Keratinocyte (primary cell): ENCODE measurements at regions not wholly inside any gene's neighbourhood (a gene's known extent, or its start where the extent isn't known, plus 50 kb on each side); places are given as distances from the start of the nearest gene placed in this dataset.

Experiments
- DNase-seq: peaks from one replicate; pipeline ENCODE4 v3.0.0-alpha.2; 2011; ENCODE audit warnings: low read depth, missing footprints, low spot score
- FAIRE-seq: peaks from 2 replicates; lab custom pipeline; 2011; peaks lifted over from hg19 to GRCh38; lab: Jason Lieb, UNC
- H2AFZ ChIP-seq: 2 replicates; pipeline ENCODE4 v1.6.0; 2012; ENCODE audit warnings: low read length, control low read depth, inconsistent platforms; ENCODE audit not compliant: control insufficient read depth
- H3K27ac ChIP-seq: 2 replicates; pipeline ENCODE4 v1.5.1; 2011; ENCODE audit warnings: low read length; ENCODE audit not compliant: control insufficient read depth, insufficient read depth
- H3K27me3 ChIP-seq: 3 replicates; pipeline ENCODE4 v1.6.0; 2011; ENCODE audit warnings: low read length; ENCODE audit not compliant: control insufficient read depth, insufficient read depth; ENCODE audit errors: extremely low read depth
- H3K36me3 ChIP-seq, 2 experiments: 2 replicates in 1 of 2; 3 replicates in 1 of 2; pipeline ENCODE4 v1.5.1; 2011; ENCODE audit warnings: low read length in 2 of 2, mild to moderate bottlenecking in 1 of 2; ENCODE audit not compliant: control insufficient read depth in 2 of 2, insufficient read depth in 2 of 2; ENCODE audit errors: extremely low read depth in 1 of 2
- H3K4me1 ChIP-seq: 3 replicates; pipeline ENCODE4 v1.5.1; 2011; ENCODE audit warnings: low read length; ENCODE audit not compliant: control insufficient read depth, insufficient read depth; ENCODE audit errors: extremely low read depth
- H3K4me2 ChIP-seq: 3 replicates; pipeline ENCODE4 v1.6.0; 2011; ENCODE audit warnings: low read depth, low read length; ENCODE audit not compliant: control insufficient read depth, insufficient read depth; ENCODE audit errors: extremely low read depth
- H3K4me3 ChIP-seq, 3 experiments: fragments of 200-600 bp in 1 of 3; sonication (generic) in 1 of 3; 2 replicates in 2 of 3; 3 replicates in 1 of 3; pipeline ENCODE4 v1.5.1; 2011 to 2016; ENCODE audit warnings: low read length in 3 of 3, mild to moderate bottlenecking in 3 of 3, control low read depth in 2 of 3, inconsistent platforms in 1 of 3, low read depth in 1 of 3, mixed read lengths in 1 of 3, mixed run types in 1 of 3, moderate library complexity in 1 of 3; ENCODE audit not compliant: control insufficient read depth in 2 of 3, insufficient read depth in 2 of 3; ENCODE audit errors: extremely low read depth in 1 of 3
- H3K79me2 ChIP-seq: 2 replicates; pipeline ENCODE4 v1.6.0; 2012; ENCODE audit warnings: low read length; ENCODE audit not compliant: control insufficient read depth, insufficient read depth
- H3K9ac ChIP-seq: 3 replicates; pipeline ENCODE4 v1.6.0; 2011; ENCODE audit warnings: low read length; ENCODE audit not compliant: control insufficient read depth, insufficient read depth; ENCODE audit errors: extremely low read depth
- H3K9me1 ChIP-seq: 3 replicates; pipeline ENCODE4 v1.6.0; 2011; ENCODE audit warnings: low read length; ENCODE audit not compliant: control insufficient read depth, insufficient read depth; ENCODE audit errors: extremely low read depth
- H3K9me3 ChIP-seq: 2 replicates; pipeline ENCODE4 v1.5.1; 2012; ENCODE audit warnings: low read depth, low read length; ENCODE audit not compliant: control insufficient read depth
- H4K20me1 ChIP-seq: 3 replicates; pipeline ENCODE4 v1.6.0; 2011; ENCODE audit warnings: low read length; ENCODE audit not compliant: control insufficient read depth, insufficient read depth; ENCODE audit errors: extremely low read depth
- EZH2 ChIP-seq: IDR thresholded peaks from one replicate; pipeline ENCODE4 v1.6.1; 2012; ENCODE audit warnings: inconsistent platforms, mild to moderate bottlenecking, low read length, moderate library complexity
- dilution Hi-C: fragments of 300-500 bp; cut with MboI; formaldehyde crosslinking; loops from one replicate; pipeline ENCODE4 v1.7.0; 2020; ENCODE audit warnings: low sequenced_read_pairs; ENCODE audit not compliant: extremely low pct_ligation_motif_present
- TF ChIP-seq, protein P1 (sequence below), 3 experiments: IDR thresholded peaks in 1 of 3; conservative IDR thresholded peaks in 1 of 3; optimal IDR thresholded peaks in 1 of 3; 2 replicates in 2 of 3; 3 replicates in 1 of 3; pipeline versions ENCODE3 to v1.5.1; 2011; ENCODE audit warnings: low read length in 3 of 3, mild to moderate bottlenecking in 3 of 3, moderate library complexity in 2 of 3, control low read depth in 1 of 3, inconsistent platforms in 1 of 3; ENCODE audit not compliant: insufficient read depth in 2 of 3; ENCODE audit errors: extremely low read depth in 1 of 3

DNA sequence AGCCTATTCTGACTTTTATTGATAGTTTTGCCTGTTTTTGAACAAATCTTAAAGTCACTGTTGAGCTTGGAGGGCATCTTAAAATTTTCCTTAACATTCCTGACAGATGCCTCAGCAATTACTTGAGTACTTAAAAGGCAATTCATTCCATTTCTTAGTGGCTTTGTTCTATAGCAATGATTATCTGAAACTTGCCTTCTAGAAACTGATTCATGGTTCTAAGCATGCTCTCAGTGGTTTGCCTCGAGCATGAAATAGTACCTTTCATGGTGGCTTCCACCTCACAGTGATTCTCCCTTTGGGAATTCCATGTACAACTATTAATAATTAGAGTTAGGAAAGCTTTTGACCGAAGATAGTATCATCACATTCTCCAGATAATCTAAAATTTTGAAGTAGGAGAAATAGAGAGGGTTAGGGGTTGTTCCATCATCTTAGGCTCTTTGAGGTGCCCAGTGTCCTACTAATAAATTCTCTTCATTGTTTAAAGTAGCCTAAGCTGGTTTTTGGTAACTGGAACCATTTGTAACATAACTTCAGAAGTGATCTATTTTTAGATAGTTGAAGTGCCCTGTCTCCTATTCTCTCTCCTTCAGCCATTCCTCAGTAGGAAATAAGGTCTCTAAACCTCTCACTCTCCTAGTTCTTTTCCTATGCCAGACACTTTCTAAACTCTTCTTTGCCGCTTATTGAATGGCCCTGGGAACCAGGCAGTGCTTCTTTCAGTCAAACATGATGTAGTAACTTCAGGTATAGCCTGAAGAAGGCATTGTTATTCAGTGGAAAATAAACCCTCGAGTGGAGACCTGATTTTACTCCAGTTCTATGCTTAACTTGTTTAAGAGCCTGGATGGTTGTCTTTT is 156.1 kb downstream of the HAUS1 start:
- DNase-seq (no peak), FAIRE-seq (peak; percentile 96)
- H3K4me1 ChIP-seq, result peaks cover 50% of the 10 kb centered on the region
- H3K4me2 ChIP-seq, result peak overlapping the region; percentile 73
- peaks cover 43% of the 10 kb centered on the region for H3K79me2 ChIP-seq
- peak overlapping the region; percentile 62 for H3K9ac ChIP-seq
- peaks cover 2 to 11% of the 10 kb centered on the region in 2 experiments for H3K36me3 ChIP-seq
- H4K20me1 ChIP-seq, result no peaks in the 10 kb centered on the region
- H3K4me3 ChIP-seq, result no peak overlapping the region
- no peaks in the 10 kb centered on the region for H3K27me3 ChIP-seq
- H3K9me3 ChIP-seq, result no peaks in the 10 kb centered on the region
- TF ChIP-seq EZH2, result no peak
- TF ChIP-seq, protein P1, sequence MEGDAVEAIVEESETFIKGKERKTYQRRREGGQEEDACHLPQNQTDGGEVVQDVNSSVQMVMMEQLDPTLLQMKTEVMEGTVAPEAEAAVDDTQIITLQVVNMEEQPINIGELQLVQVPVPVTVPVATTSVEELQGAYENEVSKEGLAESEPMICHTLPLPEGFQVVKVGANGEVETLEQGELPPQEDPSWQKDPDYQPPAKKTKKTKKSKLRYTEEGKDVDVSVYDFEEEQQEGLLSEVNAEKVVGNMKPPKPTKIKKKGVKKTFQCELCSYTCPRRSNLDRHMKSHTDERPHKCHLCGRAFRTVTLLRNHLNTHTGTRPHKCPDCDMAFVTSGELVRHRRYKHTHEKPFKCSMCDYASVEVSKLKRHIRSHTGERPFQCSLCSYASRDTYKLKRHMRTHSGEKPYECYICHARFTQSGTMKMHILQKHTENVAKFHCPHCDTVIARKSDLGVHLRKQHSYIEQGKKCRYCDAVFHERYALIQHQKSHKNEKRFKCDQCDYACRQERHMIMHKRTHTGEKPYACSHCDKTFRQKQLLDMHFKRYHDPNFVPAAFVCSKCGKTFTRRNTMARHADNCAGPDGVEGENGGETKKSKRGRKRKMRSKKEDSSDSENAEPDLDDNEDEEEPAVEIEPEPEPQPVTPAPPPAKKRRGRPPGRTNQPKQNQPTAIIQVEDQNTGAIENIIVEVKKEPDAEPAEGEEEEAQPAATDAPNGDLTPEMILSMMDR (optimal IDR thresholded peaks at IDR 0.05 in 1 of 3, IDR thresholded peaks at IDR 0.05 in 1 of 3, conservative IDR thresholded peaks at IDR 0.05 in 1 of 3; ENCODE audit: extremely low read depth in 1 of 3, insufficient read depth in 2 of 3, low read length in 3 of 3), result no peak
- H3K27ac ChIP-seq, result peak overlapping the region; percentile 86
- dilution Hi-C loops, result no loop called here
- H3K9me1 ChIP-seq, result no peaks in the 10 kb centered on the region
- no peak overlapping the region for H2AFZ ChIP-seq

DNA sequence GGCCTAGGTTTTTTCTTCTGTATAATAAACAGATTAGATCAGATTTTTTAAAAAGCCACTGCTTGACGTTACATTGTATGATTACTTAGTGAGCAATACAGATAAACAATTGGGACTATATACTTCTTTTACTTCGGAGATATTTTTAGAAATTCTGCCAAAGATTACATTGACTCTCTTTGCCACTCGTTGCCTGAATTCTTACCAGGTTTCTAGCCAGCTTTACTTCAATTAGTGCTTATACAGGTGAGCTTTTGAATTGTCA is 156.6 kb downstream of the HAUS1 start:
- peak; percentile 44 for FAIRE-seq
- H3K4me2 ChIP-seq, result no peak overlapping the region

More for the DNA sequence above, 156.6 kb downstream of the HAUS1 start:
- Histone ChIP-seq H3K9ac (no peak overlapping the region), H3K27me3 (no peaks in the 10 kb centered on the region), H3K9me1 (no peaks in the 10 kb centered on the region), H3K9me3 (no peaks in the 10 kb centered on the region), H3K27ac (peak overlapping the region; percentile 86), H3K4me3 (no peak overlapping the region), H3K79me2 (peaks cover 45% of the 10 kb centered on the region), H2AFZ (no peak overlapping the region), H3K36me3 (peaks cover 7 to 11% of the 10 kb centered on the region in 2 experiments), H3K4me1 (peaks cover 50% of the 10 kb centered on the region), H4K20me1 (no peaks in the 10 kb centered on the region)
- no peak for TF ChIP-seq EZH2
- TF ChIP-seq, protein P1 (optimal IDR thresholded peaks at IDR 0.05 in 1 of 3, IDR thresholded peaks at IDR 0.05 in 1 of 3, conservative IDR thresholded peaks at IDR 0.05 in 1 of 3; ENCODE audit: extremely low read depth in 1 of 3, insufficient read depth in 2 of 3, low read length in 3 of 3), result no peak
- no peak for DNase-seq
- dilution Hi-C loops, result no loop called here
